ENCODE measurements at regions not wholly inside any gene's neighbourhood (a gene's known extent, or its start where the extent isn't known, plus 50 kb on each side); places are given as distances from the start of the nearest gene placed in this dataset.

- no peak overlapping the region for H3K9ac ChIP-seq (ENCODE audit: low read depth in 1 of 2, low read length in 2 of 2)
- H3K4me1 ChIP-seq (ENCODE audit: control insufficient read depth in 4 of 4, insufficient read depth in 4 of 4, low read length in 3 of 4), result peaks cover 1 to 10% (median 8%) of the 10 kb centered on the region in 4 donors
- no peak overlapping the region for H3K4me3 ChIP-seq (ENCODE audit: low read depth in 1 of 3, low read length in 3 of 3)
- H3K36me3 ChIP-seq (ENCODE audit: control insufficient read depth in 4 of 4, insufficient read depth in 3 of 4, low read depth in 1 of 4, low read length in 3 of 4), result no peaks in the 10 kb centered on the region
- TF ChIP-seq EGR1 (IDR thresholded peaks at IDR 0.05; ENCODE audit: low read depth in 2 of 2) (no peak), TAF1 (conservative IDR thresholded peaks at IDR 0.05) (no peak), NR2F2 (IDR thresholded peaks at IDR 0.05) (no peak), FOXA1 (IDR thresholded peaks at IDR 0.05) (no peak), HNF4A (conservative IDR thresholded peaks at IDR 0.05) (no peak), HNF4G (IDR thresholded peaks at IDR 0.05) (no peak), SP1 (IDR thresholded peaks at IDR 0.05) (no peak), REST (IDR thresholded peaks at IDR 0.05) (no peak), MAX (IDR thresholded peaks at IDR 0.05) (no peak)
- no peak overlapping the region for H3K27ac ChIP-seq (ENCODE audit: low read depth in 1 of 2, low read length in 2 of 2)
- WGBS, result 85% methylated on average over 3 of the region's 3 CpGs
- H3K9me3 ChIP-seq (ENCODE audit: control insufficient read depth in 4 of 4, low read length in 3 of 4), result no peaks in the 10 kb centered on the region
- no peak for DNase-seq (ENCODE audit: low spot score)
- no peaks in the 10 kb centered on the region for H3K27me3 ChIP-seq (ENCODE audit: control insufficient read depth in 4 of 4, insufficient read depth in 4 of 4, low read length in 3 of 4)
These were observed 171.0 kb downstream of the KITLG start for GRCh38 chr12:88409257-88409656.

- H3K4me3 ChIP-seq (ENCODE audit: low read depth in 1 of 3, low read length in 3 of 3), result no peak overlapping the region
- 77% methylated on average over 2 of the region's 2 CpGs for whole genome bisulfite sequencing
These were observed 168.6 kb downstream of the KITLG start for GRCh38 chr12:88411689-88412088.

More at GRCh38 chr12:88411689-88412088, 168.6 kb downstream of the KITLG start:
- no peak for DNase-seq (ENCODE audit: low spot score)
- TF ChIP-seq RAD21 (IDR thresholded peaks at IDR 0.05), result no peak
- TF ChIP-seq JUND (IDR thresholded peaks at IDR 0.05), result no peak
- TF ChIP-seq GABPA (IDR thresholded peaks at IDR 0.05 in 1 of 2, conservative IDR thresholded peaks at IDR 0.05 in 1 of 2), result no peak
- no peak for TF ChIP-seq YY1 (IDR thresholded peaks at IDR 0.05)
- TF ChIP-seq FOXA2 (IDR thresholded peaks at IDR 0.05), result no peak
- no peak for TF ChIP-seq CTCF (IDR thresholded peaks at IDR 0.05; ENCODE audit: low read depth, low read length, missing input control)
- no peak for TF ChIP-seq RXRA (IDR thresholded peaks at IDR 0.05)
- no peak for TF ChIP-seq MAX (IDR thresholded peaks at IDR 0.05)
- no peak for TF ChIP-seq NR2F2 (IDR thresholded peaks at IDR 0.05)
- TF ChIP-seq EGR1 (IDR thresholded peaks at IDR 0.05; ENCODE audit: low read depth in 2 of 2), result no peak
- no peak for TF ChIP-seq REST (IDR thresholded peaks at IDR 0.05)
- TF ChIP-seq ATF3 (IDR thresholded peaks at IDR 0.05), result no peak
- TF ChIP-seq HNF4A (conservative IDR thresholded peaks at IDR 0.05), result no peak
- no peak for TF ChIP-seq HNF4G (IDR thresholded peaks at IDR 0.05)
- TF ChIP-seq SP1 (IDR thresholded peaks at IDR 0.05), result no peak
- TF ChIP-seq FOXA1 (IDR thresholded peaks at IDR 0.05), result no peak
- TF ChIP-seq TAF1 (conservative IDR thresholded peaks at IDR 0.05), result no peak
- TF ChIP-seq ZBTB33 (IDR thresholded peaks at IDR 0.05), result no peak
- H3K9me3 ChIP-seq (ENCODE audit: control insufficient read depth in 4 of 4, low read length in 3 of 4), result no peaks in the 10 kb centered on the region
- H3K27me3 ChIP-seq (ENCODE audit: control insufficient read depth in 4 of 4, insufficient read depth in 4 of 4, low read length in 3 of 4), result no peaks in the 10 kb centered on the region
- H3K27ac ChIP-seq (ENCODE audit: low read depth in 1 of 2, low read length in 2 of 2), result no peak overlapping the region
- no peaks in the 10 kb centered on the region for H3K36me3 ChIP-seq (ENCODE audit: control insufficient read depth in 4 of 4, insufficient read depth in 3 of 4, low read depth in 1 of 4, low read length in 3 of 4)
- peaks cover 1 to 10% (median 8%) of the 10 kb centered on the region in 4 donors for H3K4me1 ChIP-seq (ENCODE audit: control insufficient read depth in 4 of 4, insufficient read depth in 4 of 4, low read length in 3 of 4)
- no peak overlapping the region for H3K9ac ChIP-seq (ENCODE audit: low read depth in 1 of 2, low read length in 2 of 2)

Data from liver (tissue), 8 donors.